ENCODE measurements at regions not wholly inside any gene's neighbourhood (a gene's known extent, or its start where the extent isn't known, plus 50 kb on each side); places are given as distances from the start of the nearest gene placed in this dataset.

- no peaks in the 10 kb centered on the region for H3K36me3 ChIP-seq
- no peak overlapping the region for H3K4me3 ChIP-seq (ENCODE audit: low read depth, low read length)
- H3K27me3 ChIP-seq: no peaks in the 10 kb centered on the region
- H3K9me3 ChIP-seq: no peaks in the 10 kb centered on the region
- no peak for DNase-seq
- no peak for TF ChIP-seq CTCF (IDR thresholded peaks at IDR 0.05; ENCODE audit: low read depth, low read length)
- H3K4me1 ChIP-seq: peaks cover 5% of the 10 kb centered on the region; the same call in 1 of the 2 replicates
These were observed 248.5 kb downstream of the KCTD12 start for GRCh38 chr13:76637641-76638141.

GRCh38 chr13:76636829-76637228 is 249.4 kb downstream of the KCTD12 start:
- H3K9me3 ChIP-seq: no peaks in the 10 kb centered on the region
- no peak overlapping the region for H3K4me3 ChIP-seq (ENCODE audit: low read depth, low read length)
- no peaks in the 10 kb centered on the region for H3K36me3 ChIP-seq
- no peak for DNase-seq
- peaks cover 5% of the 10 kb centered on the region; the same call in 1 of the 2 replicates for H3K4me1 ChIP-seq
- H3K27me3 ChIP-seq: no peaks in the 10 kb centered on the region
- TF ChIP-seq CTCF (IDR thresholded peaks at IDR 0.05; ENCODE audit: low read depth, low read length): no peak

- peaks cover 5% of the 10 kb centered on the region; the same call in 1 of the 2 replicates for H3K4me1 ChIP-seq
- TF ChIP-seq CTCF (IDR thresholded peaks at IDR 0.05; ENCODE audit: low read depth, low read length): no peak
- H3K4me3 ChIP-seq (ENCODE audit: low read depth, low read length): no peak overlapping the region
- no peaks in the 10 kb centered on the region for H3K27me3 ChIP-seq
- no peaks in the 10 kb centered on the region for H3K36me3 ChIP-seq
- no peak for DNase-seq
- no peaks in the 10 kb centered on the region for H3K9me3 ChIP-seq
These were observed 250.7 kb downstream of the KCTD12 start for GRCh38 chr13:76635232-76636230.

GRCh38 chr13:76634431-76635191 is 251.6 kb downstream of the KCTD12 start:
- Histone ChIP-seq H3K27me3 (no peaks in the 10 kb centered on the region), H3K9me3 (no peaks in the 10 kb centered on the region), H3K36me3 (no peaks in the 10 kb centered on the region), H3K4me1 (peaks cover 5% of the 10 kb centered on the region; the same call in 1 of the 2 replicates), H3K4me3 (ENCODE audit: low read depth, low read length) (no peak overlapping the region)
- TF ChIP-seq CTCF (IDR thresholded peaks at IDR 0.05; ENCODE audit: low read depth, low read length): no peak
- no peak for DNase-seq

GRCh38 chr13:76632401-76633044 is 253.7 kb downstream of the KCTD12 start:
- TF ChIP-seq CTCF (IDR thresholded peaks at IDR 0.05; ENCODE audit: low read depth, low read length): no peak
- no peak for DNase-seq
- Histone ChIP-seq H3K27me3 (no peaks in the 10 kb centered on the region), H3K4me3 (ENCODE audit: low read depth, low read length) (no peak overlapping the region), H3K4me1 (peaks cover 5% of the 10 kb centered on the region; the same call in 1 of the 2 replicates), H3K36me3 (no peaks in the 10 kb centered on the region), H3K9me3 (no peaks in the 10 kb centered on the region)
